ENCODE measurements at regions not wholly inside any gene's neighbourhood (a gene's known extent, or its start where the extent isn't known, plus 50 kb on each side); places are given as distances from the start of the nearest gene placed in this dataset.

DNA sequence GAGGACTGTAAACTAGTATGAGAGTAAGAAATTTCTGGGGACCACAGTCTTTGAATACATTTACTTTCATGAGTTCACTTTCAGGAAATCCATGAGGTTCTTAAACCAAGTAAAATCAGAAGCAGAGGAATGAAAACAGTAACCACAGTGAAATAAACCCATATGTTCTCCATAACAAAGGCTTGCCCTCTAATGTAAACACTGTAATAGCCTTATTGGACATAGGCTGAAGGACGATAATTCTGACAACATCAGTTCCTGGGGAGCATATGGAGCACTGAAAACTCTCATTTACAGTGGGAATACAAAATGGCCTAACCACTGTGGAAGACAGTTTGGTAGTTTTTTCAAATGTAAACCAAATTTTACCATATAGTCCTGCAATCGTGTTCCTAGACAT, 965.8 kb downstream of the NSUN3 start:
- POLR2A ChIA-PET = no interaction called here

More for the DNA sequence above, 965.8 kb downstream of the NSUN3 start:
- CTCF ChIA-PET = no interaction called here
- Histone ChIP-seq H3K79me2 (ENCODE audit: insufficient read depth, low read length) (no peaks in the 10 kb centered on the region), H3K4me3 (replicated peaks in 1 of 2; ENCODE audit: low read depth in 1 of 2, low read length in 2 of 2) (no peak overlapping the region), H3K4me2 (ENCODE audit: low read length) (no peak overlapping the region), H3K4me1 (ENCODE audit: control insufficient read depth in 1 of 2, insufficient read depth in 2 of 2, low read length in 2 of 2) (no peaks in the 10 kb centered on the region), H4K20me1 (ENCODE audit: insufficient read depth) (no peaks in the 10 kb centered on the region), H2AFZ (ENCODE audit: low read depth, low read length, poor library complexity, severe bottlenecking) (no peak overlapping the region), H3K27me3 (ENCODE audit: insufficient read depth, low read length) (no peaks in the 10 kb centered on the region), H3K27ac (ENCODE audit: low read depth, low read length) (no peak overlapping the region), H3K9ac (ENCODE audit: low read length) (no peak overlapping the region), H3K36me3 (ENCODE audit: control insufficient read depth in 1 of 2, insufficient read depth in 2 of 2, low read length in 2 of 2) (no peaks in the 10 kb centered on the region), H3K9me3 (ENCODE audit: control insufficient read depth in 1 of 2, insufficient read depth in 1 of 2, low read depth in 1 of 2, low read length in 2 of 2) (peaks cover 0 to 6% of the 10 kb centered on the region in 2 experiments; a peak in 1 of 4 replicates), H3K9me2 (ENCODE audit: insufficient read depth) (no peaks in the 10 kb centered on the region)
- TF ChIP-seq, protein P1, sequence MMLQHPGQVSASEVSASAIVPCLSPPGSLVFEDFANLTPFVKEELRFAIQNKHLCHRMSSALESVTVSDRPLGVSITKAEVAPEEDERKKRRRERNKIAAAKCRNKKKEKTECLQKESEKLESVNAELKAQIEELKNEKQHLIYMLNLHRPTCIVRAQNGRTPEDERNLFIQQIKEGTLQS (IDR thresholded peaks at IDR 0.05) = no peak
- TF ChIP-seq YY1 (IDR thresholded peaks at IDR 0.05; ENCODE audit: extremely low read depth, insufficient replicate concordance, low read depth, low read length) (no peak), SRF (IDR thresholded peaks at IDR 0.05; ENCODE audit: low read depth) (no peak), ZFX (IDR thresholded peaks at IDR 0.05) (no peak), RAD21 (IDR thresholded peaks at IDR 0.05; ENCODE audit: low read depth) (no peak), CEBPB (IDR thresholded peaks at IDR 0.05; ENCODE audit: low read depth) (no peak), POLR2AphosphoS5 (IDR thresholded peaks at IDR 0.05; ENCODE audit: low read depth, low read length) (no peak), EZH2 (IDR thresholded peaks at IDR 0.05) (no peak)
- TF ChIP-seq, protein P2, sequence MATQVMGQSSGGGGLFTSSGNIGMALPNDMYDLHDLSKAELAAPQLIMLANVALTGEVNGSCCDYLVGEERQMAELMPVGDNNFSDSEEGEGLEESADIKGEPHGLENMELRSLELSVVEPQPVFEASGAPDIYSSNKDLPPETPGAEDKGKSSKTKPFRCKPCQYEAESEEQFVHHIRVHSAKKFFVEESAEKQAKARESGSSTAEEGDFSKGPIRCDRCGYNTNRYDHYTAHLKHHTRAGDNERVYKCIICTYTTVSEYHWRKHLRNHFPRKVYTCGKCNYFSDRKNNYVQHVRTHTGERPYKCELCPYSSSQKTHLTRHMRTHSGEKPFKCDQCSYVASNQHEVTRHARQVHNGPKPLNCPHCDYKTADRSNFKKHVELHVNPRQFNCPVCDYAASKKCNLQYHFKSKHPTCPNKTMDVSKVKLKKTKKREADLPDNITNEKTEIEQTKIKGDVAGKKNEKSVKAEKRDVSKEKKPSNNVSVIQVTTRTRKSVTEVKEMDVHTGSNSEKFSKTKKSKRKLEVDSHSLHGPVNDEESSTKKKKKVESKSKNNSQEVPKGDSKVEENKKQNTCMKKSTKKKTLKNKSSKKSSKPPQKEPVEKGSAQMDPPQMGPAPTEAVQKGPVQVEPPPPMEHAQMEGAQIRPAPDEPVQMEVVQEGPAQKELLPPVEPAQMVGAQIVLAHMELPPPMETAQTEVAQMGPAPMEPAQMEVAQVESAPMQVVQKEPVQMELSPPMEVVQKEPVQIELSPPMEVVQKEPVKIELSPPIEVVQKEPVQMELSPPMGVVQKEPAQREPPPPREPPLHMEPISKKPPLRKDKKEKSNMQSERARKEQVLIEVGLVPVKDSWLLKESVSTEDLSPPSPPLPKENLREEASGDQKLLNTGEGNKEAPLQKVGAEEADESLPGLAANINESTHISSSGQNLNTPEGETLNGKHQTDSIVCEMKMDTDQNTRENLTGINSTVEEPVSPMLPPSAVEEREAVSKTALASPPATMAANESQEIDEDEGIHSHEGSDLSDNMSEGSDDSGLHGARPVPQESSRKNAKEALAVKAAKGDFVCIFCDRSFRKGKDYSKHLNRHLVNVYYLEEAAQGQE (IDR thresholded peaks at IDR 0.05; ENCODE audit: low read depth) = no peak
- TF ChIP-seq, protein P3, sequence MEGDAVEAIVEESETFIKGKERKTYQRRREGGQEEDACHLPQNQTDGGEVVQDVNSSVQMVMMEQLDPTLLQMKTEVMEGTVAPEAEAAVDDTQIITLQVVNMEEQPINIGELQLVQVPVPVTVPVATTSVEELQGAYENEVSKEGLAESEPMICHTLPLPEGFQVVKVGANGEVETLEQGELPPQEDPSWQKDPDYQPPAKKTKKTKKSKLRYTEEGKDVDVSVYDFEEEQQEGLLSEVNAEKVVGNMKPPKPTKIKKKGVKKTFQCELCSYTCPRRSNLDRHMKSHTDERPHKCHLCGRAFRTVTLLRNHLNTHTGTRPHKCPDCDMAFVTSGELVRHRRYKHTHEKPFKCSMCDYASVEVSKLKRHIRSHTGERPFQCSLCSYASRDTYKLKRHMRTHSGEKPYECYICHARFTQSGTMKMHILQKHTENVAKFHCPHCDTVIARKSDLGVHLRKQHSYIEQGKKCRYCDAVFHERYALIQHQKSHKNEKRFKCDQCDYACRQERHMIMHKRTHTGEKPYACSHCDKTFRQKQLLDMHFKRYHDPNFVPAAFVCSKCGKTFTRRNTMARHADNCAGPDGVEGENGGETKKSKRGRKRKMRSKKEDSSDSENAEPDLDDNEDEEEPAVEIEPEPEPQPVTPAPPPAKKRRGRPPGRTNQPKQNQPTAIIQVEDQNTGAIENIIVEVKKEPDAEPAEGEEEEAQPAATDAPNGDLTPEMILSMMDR (IDR thresholded peaks at IDR 0.05 in 2 of 3, conservative IDR thresholded peaks at IDR 0.05 in 1 of 3; ENCODE audit: borderline replicate concordance in 1 of 3, insufficient read depth in 1 of 3, low read depth in 2 of 3, low read length in 2 of 3) = no peak
- TF ChIP-seq, protein P4, sequence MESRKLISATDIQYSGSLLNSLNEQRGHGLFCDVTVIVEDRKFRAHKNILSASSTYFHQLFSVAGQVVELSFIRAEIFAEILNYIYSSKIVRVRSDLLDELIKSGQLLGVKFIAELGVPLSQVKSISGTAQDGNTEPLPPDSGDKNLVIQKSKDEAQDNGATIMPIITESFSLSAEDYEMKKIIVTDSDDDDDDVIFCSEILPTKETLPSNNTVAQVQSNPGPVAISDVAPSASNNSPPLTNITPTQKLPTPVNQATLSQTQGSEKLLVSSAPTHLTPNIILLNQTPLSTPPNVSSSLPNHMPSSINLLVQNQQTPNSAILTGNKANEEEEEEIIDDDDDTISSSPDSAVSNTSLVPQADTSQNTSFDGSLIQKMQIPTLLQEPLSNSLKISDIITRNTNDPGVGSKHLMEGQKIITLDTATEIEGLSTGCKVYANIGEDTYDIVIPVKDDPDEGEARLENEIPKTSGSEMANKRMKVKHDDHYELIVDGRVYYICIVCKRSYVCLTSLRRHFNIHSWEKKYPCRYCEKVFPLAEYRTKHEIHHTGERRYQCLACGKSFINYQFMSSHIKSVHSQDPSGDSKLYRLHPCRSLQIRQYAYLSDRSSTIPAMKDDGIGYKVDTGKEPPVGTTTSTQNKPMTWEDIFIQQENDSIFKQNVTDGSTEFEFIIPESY (IDR thresholded peaks at IDR 0.05; ENCODE audit: extremely low read depth, insufficient replicate concordance, low read length) = no peak
- RAD21 ChIA-PET (ENCODE audit: low non-redundant PET in 1 of 2, low total read pairs in 2 of 2, uncharacterized antibody in 2 of 2, unreplicated experiment in 2 of 2) = no interaction called here
- no peak for ATAC-seq
- no peak for DNase-seq (ENCODE audit: low read depth, low spot score)
- BruUV-seq (replicated peaks) = no TSS peak
- intact Hi-C loops (cut with micrococcal nuclease) = no loop called here
